Lung (tissue), 12 donors: ENCODE measurements at regions not wholly inside any gene's neighbourhood (a gene's known extent, or its start where the extent isn't known, plus 50 kb on each side); places are given as distances from the start of the nearest gene placed in this dataset. TPM values are rescaled to one million over a fixed set of nuclear protein-coding genes. Genes with fewer than 3 reads are reported as not detected.
"Not testable (repeated sequence)": the region's sequence is repeated elsewhere in the genome, so short reads cannot be mapped to it uniquely, and the experiment has no call there.

Source experiments
- ATAC-seq: fragments of 200-7000 bp; cut with Tn5 transposase; one replicate; pipeline ENCODE4 v1.9.1; 2020; ENCODE audit warnings: moderate number of reproducible peaks; ENCODE audit not compliant: insufficient read depth, low FRiP score
- DNase-seq, 3 donors: peaks; one replicate each; pipeline ENCODE4 v3.0.0-alpha.2; 2013 to 2017
- H3K27ac ChIP-seq, 2 donors: one replicate each; pipeline ENCODE4 v1.5.1; 2013; ENCODE audit warnings: mild to moderate bottlenecking in 2 of 2, moderate library complexity in 2 of 2, control low read depth in 1 of 2, inconsistent platforms in 1 of 2, low read depth in 1 of 2, low read length in 1 of 2
- H3K27me3 ChIP-seq, 3 donors: one replicate each; pipeline ENCODE4 v1.5.1; 2013; ENCODE audit warnings: low read length in 2 of 3; ENCODE audit not compliant: control insufficient read depth in 3 of 3, insufficient read depth in 3 of 3
- H3K36me3 ChIP-seq, 4 donors: one replicate each; pipeline ENCODE4 v1.5.1; 2013; ENCODE audit warnings: low read length in 4 of 4, mild to moderate bottlenecking in 1 of 4, moderate library complexity in 1 of 4; ENCODE audit not compliant: control insufficient read depth in 4 of 4, insufficient read depth in 4 of 4
- H3K4me1 ChIP-seq, 5 donors: one replicate each; pipeline ENCODE4 v1.5.1; 2013; ENCODE audit warnings: low read length in 5 of 5, mild to moderate bottlenecking in 2 of 5, moderate library complexity in 1 of 5; ENCODE audit not compliant: control insufficient read depth in 5 of 5, insufficient read depth in 5 of 5
- H3K4me3 ChIP-seq: one replicate; pipeline ENCODE4 v1.5.1; 2013; ENCODE audit warnings: mild to moderate bottlenecking, control low read depth, moderate library complexity
- H3K9ac ChIP-seq, 2 donors: one replicate each; pipeline ENCODE4 v1.5.1; 2013; ENCODE audit warnings: low read length in 2 of 2, control low read depth in 1 of 2; ENCODE audit not compliant: insufficient read depth in 1 of 2
- H3K9me3 ChIP-seq, 4 donors: one replicate each; pipeline ENCODE4 v1.5.1; 2013; ENCODE audit warnings: low read length in 3 of 4, mild to moderate bottlenecking in 1 of 4, moderate library complexity in 1 of 4; ENCODE audit not compliant: control insufficient read depth in 4 of 4, insufficient read depth in 3 of 4
- CTCF ChIP-seq: IDR thresholded peaks from 2 replicates; pipeline ENCODE4 v1.5.1; 2012; ENCODE audit warnings: mild to moderate bottlenecking; ENCODE audit errors: control extremely low read depth, extremely low read depth
- WGBS, 2 donors: extraction: QIAGEN DNeasy Blood & Tissue Kit; methylation state at CpG; one replicate each; pipeline ENCODE4 v1.1.7; 2013; 5-methylcytosine and 5-hydroxymethylcytosine counted together
- small RNA-seq: library from RNA; depleted of rRNA; stranded (forward); fragments of <200 nt; gene quantifications from one replicate; pipeline ENCODE3, GENCODE V24; 2014; ENCODE audit warnings: low replicate concordance
- donor health status: control.
- donor health status: control.
- donor health status: Bipolar disorder and iron deficiency.
- donor health status: healthy.
- donor health status: DM: yes; HTN: yes; CAD: no.

GRCh38 chr5:62252519-62252918, 53.5 kb upstream of the KIF2A start:
- not testable (repeated sequence) for ATAC-seq, H3K27ac ChIP-seq, H3K9ac ChIP-seq, H3K9me3 ChIP-seq, H3K4me1 ChIP-seq, H3K36me3 ChIP-seq, DNase-seq, H3K27me3 ChIP-seq, H3K4me3 ChIP-seq
- 89 to 90% methylated on average over 2 of the region's 2 CpGs for WGBS, 2 donors

GRCh38 chr5:62255551-62255950, 50.5 kb upstream of the KIF2A start:
- not testable (repeated sequence) for DNase-seq, H3K27ac ChIP-seq, H3K9ac ChIP-seq, H3K4me3 ChIP-seq, ATAC-seq, H3K36me3 ChIP-seq, H3K27me3 ChIP-seq, H3K9me3 ChIP-seq
- peaks cover 0 to 10% (median 8%) of the 10 kb centered on the region in 5 donors for H3K4me1 ChIP-seq
- 95 to 100% methylated on average over 1 of the region's 1 CpG for WGBS, 2 donors

- H3K36me3 ChIP-seq: no peaks in the 10 kb centered on the region
- 29 to 30% methylated on average over 8 of the region's 8 CpGs for WGBS, 2 donors
- H3K27me3 ChIP-seq: no peaks in the 10 kb centered on the region
- H3K9me3 ChIP-seq: no peaks in the 10 kb centered on the region
- ATAC-seq: no peak
- no peak overlapping the region for H3K9ac ChIP-seq
- no peak for TF ChIP-seq CTCF
- no peak overlapping the region for H3K27ac ChIP-seq
- peak in 2 of 3 donors; percentile 13 to 16 for DNase-seq
- peaks cover 0 to 15% (median 8%) of the 10 kb centered on the region in 5 donors for H3K4me1 ChIP-seq
- H3K4me3 ChIP-seq: no peak overlapping the region
These were observed 49.6 kb upstream of the KIF2A start for GRCh38 chr5:62256161-62257019.

Small RNA genes lying in the stretch of these regions (small RNA-seq; reads per million reads assigned to genes)
- gene RN7SKP157 (not detected), gene RNU6-913P (not detected)
